GM23248 (cell line): ENCODE measurements at regions not wholly inside any gene's neighbourhood (a gene's known extent, or its start where the extent isn't known, plus 50 kb on each side); places are given as distances from the start of the nearest gene placed in this dataset.

Experiments
- EZH2 ChIP-seq: fragments of 200-600 bp; sonication (generic); IDR thresholded peaks from 2 replicates; pipeline ENCODE4 v1.6.1; 2018; ENCODE audit warnings: antibody characterized with exemption, mild to moderate bottlenecking; ENCODE audit not compliant: insufficient read depth, poor library complexity, severe bottlenecking
- EZH2phosphoT487 ChIP-seq: fragments of 200-600 bp; sonication (generic); IDR thresholded peaks from 2 replicates; pipeline ENCODE4 v1.6.1; 2018; ENCODE audit warnings: antibody characterized with exemption, moderate library complexity, mild to moderate bottlenecking, low read depth; ENCODE audit not compliant: insufficient read depth

DNA sequence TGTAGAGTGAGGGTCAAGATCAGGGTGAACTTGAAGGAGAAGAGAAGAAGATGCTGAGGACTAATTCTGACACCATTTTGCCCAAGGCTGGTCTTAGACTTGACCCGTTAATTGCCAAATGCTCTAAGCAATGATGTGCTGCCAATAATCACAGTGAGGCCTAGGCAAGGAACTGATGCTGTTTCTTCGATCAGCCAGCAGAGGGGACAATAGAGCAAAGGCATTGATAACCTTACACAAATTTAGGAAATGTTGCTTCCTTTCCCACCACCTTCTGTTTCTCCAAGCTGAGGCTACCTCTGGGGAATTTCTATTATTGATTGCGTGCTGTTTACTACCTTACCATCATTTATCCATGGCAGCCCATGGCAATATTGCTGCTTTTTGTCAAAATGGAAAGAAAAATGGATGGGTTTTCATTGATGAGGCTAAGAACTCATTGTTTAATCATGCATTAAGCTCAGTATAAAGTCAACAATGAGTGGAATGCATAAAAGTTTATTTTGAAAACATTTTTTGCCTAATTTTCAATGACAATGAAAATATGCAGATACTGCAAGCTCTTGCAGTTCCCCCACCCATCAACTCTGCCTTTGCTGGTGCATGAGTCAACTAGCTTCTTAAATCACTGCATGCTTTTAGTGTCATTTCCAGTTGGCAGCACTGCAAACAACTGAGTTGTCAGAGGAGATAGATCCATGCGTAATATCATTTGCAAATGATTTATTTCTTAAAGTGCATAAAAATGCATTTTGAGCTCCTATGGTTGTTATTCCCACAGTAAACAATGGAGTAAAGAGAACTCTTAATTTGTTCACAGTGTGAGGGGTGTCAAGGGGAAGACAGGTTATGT, 116.4 kb upstream of the NYAP2 start:
- no peak for TF ChIP-seq EZH2phosphoT487
- no peak for TF ChIP-seq EZH2
